ENCODE measurements at regions not wholly inside any gene's neighbourhood (a gene's known extent, or its start where the extent isn't known, plus 50 kb on each side); places are given as distances from the start of the nearest gene placed in this dataset.

GRCh38 chr3:43783987-43784639 is 93.4 kb downstream of the ABHD5 start:
- no peak overlapping the region for H2BK120ac ChIP-seq (ENCODE audit: low read depth, low read length)
- H2AK5ac ChIP-seq (ENCODE audit: low read depth, low read length), result no peak overlapping the region
- H3K79me1 ChIP-seq (ENCODE audit: low read depth, low read length), result no peaks in the 10 kb centered on the region
- H3K4ac ChIP-seq (ENCODE audit: low read length), result no peak overlapping the region
- no peak overlapping the region for H2BK12ac ChIP-seq (ENCODE audit: low read length)
- H3K18ac ChIP-seq (ENCODE audit: low read length), result no peak overlapping the region
- no peak overlapping the region for H2AFZ ChIP-seq (ENCODE audit: low read length)
- H3K4me3 ChIP-seq (ENCODE audit: low read length in 2 of 2), result peak overlapping the region in 1 of 2 donors; percentile 37
- DNase-seq (ENCODE audit: low spot score), result no peak
- H3K23ac ChIP-seq (ENCODE audit: low read depth, low read length, poor library complexity), result peak overlapping the region; percentile 27
- H3K27ac ChIP-seq (replicated peaks; ENCODE audit: low read length), result no peak overlapping the region
- H3K36me3 ChIP-seq (replicated peaks in 1 of 2; ENCODE audit: control insufficient read depth in 2 of 2, insufficient read depth in 2 of 2, low read length in 2 of 2), result no peaks in the 10 kb centered on the region
- no peak overlapping the region for H4K91ac ChIP-seq (ENCODE audit: low read depth, low read length, poor library complexity)
- no peaks in the 10 kb centered on the region for H3K9me3 ChIP-seq (replicated peaks in 1 of 2; ENCODE audit: control insufficient read depth in 2 of 2, insufficient read depth in 1 of 2, low read depth in 1 of 2, low read length in 2 of 2)
- H3K4me2 ChIP-seq (ENCODE audit: insufficient read depth, low read length, poor library complexity, severe bottlenecking), result no peak overlapping the region
- WGBS, 2 donors (ENCODE audit: extremely low coverage in 2 of 2, insufficient read length in 2 of 2, insufficient replicate concordance in 1 of 2), result no CpG with 5 or more reads among the region's 6 CpGs
- no peak overlapping the region for H3K14ac ChIP-seq (ENCODE audit: low read length)
- H2BK5ac ChIP-seq (ENCODE audit: low read length), result no peak overlapping the region
- peaks cover 0 to 3% (median 0%) of the 10 kb centered on the region in 3 experiments for H3K27me3 ChIP-seq (ENCODE audit: control insufficient read depth in 3 of 3, insufficient read depth in 3 of 3, low read depth in 1 of 3, low read length in 3 of 3)
- H2BK15ac ChIP-seq (ENCODE audit: low read length), result no peak overlapping the region
- no peak overlapping the region for H4K8ac ChIP-seq (ENCODE audit: low read depth, low read length)
- no peak overlapping the region for H3K9ac ChIP-seq (ENCODE audit: low read depth, low read length, poor library complexity)
- H3K4me1 ChIP-seq (ENCODE audit: control insufficient read depth in 2 of 2, insufficient read depth in 1 of 2, low read depth in 1 of 2, low read length in 2 of 2), result peaks cover 0 to 3% of the 10 kb centered on the region in 2 donors

DNA sequence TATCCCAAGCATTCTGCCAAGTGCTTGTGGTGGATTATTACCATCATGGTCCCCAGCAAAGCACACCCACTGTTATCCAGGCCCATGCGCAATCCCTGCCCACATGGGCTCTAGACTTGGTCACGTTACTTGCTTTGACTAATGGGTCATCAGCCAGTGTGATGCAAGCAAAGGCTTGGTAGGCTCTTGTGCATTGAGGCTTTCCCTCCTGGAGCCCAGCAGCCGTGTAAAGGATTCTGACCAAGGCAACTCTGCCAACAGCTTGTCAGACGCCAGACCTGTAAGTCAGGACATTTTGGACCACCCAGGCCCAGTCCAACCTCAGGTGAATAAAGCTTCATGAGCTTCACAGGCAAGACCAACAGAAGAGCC is 93.9 kb downstream of the ABHD5 start:
- Histone ChIP-seq H2BK5ac (ENCODE audit: low read length) (no peak overlapping the region), H3K18ac (ENCODE audit: low read length) (no peak overlapping the region), H2AK5ac (ENCODE audit: low read depth, low read length) (no peak overlapping the region), H3K9me3 (replicated peaks in 1 of 2; ENCODE audit: control insufficient read depth in 2 of 2, insufficient read depth in 1 of 2, low read depth in 1 of 2, low read length in 2 of 2) (no peaks in the 10 kb centered on the region), H4K91ac (ENCODE audit: low read depth, low read length, poor library complexity) (no peak overlapping the region), H3K23ac (ENCODE audit: low read depth, low read length, poor library complexity) (no peak overlapping the region), H3K14ac (ENCODE audit: low read length) (no peak overlapping the region), H2BK12ac (ENCODE audit: low read length) (no peak overlapping the region), H3K4me2 (ENCODE audit: insufficient read depth, low read length, poor library complexity, severe bottlenecking) (no peak overlapping the region), H3K4ac (ENCODE audit: low read length) (no peak overlapping the region), H3K27me3 (ENCODE audit: control insufficient read depth in 3 of 3, insufficient read depth in 3 of 3, low read depth in 1 of 3, low read length in 3 of 3) (peaks cover 0 to 3% (median 0%) of the 10 kb centered on the region in 3 experiments), H3K27ac (replicated peaks; ENCODE audit: low read length) (no peak overlapping the region), H3K4me1 (ENCODE audit: control insufficient read depth in 2 of 2, insufficient read depth in 1 of 2, low read depth in 1 of 2, low read length in 2 of 2) (peaks cover 0 to 3% of the 10 kb centered on the region in 2 donors), H2BK15ac (ENCODE audit: low read length) (no peak overlapping the region), H2BK120ac (ENCODE audit: low read depth, low read length) (no peak overlapping the region), H2AFZ (ENCODE audit: low read length) (no peak overlapping the region), H3K9ac (ENCODE audit: low read depth, low read length, poor library complexity) (no peak overlapping the region), H3K4me3 (ENCODE audit: low read length in 2 of 2) (no peak overlapping the region), H3K79me1 (ENCODE audit: low read depth, low read length) (no peaks in the 10 kb centered on the region), H3K36me3 (replicated peaks in 1 of 2; ENCODE audit: control insufficient read depth in 2 of 2, insufficient read depth in 2 of 2, low read length in 2 of 2) (no peaks in the 10 kb centered on the region), H4K8ac (ENCODE audit: low read depth, low read length) (no peak overlapping the region)
- WGBS, 2 donors (ENCODE audit: extremely low coverage in 2 of 2, insufficient read length in 2 of 2, insufficient replicate concordance in 1 of 2), result no CpG with 5 or more reads among the region's 4 CpGs
- no peak for DNase-seq (ENCODE audit: low spot score)

GRCh38 chr3:43785551-43785950 is 94.8 kb downstream of the ABHD5 start:
- Histone ChIP-seq H3K27ac (replicated peaks; ENCODE audit: low read length) (no peak overlapping the region), H3K4ac (ENCODE audit: low read length) (no peak overlapping the region), H4K8ac (ENCODE audit: low read depth, low read length) (no peak overlapping the region), H3K9ac (ENCODE audit: low read depth, low read length, poor library complexity) (no peak overlapping the region), H2BK12ac (ENCODE audit: low read length) (no peak overlapping the region), H3K14ac (ENCODE audit: low read length) (no peak overlapping the region), H4K91ac (ENCODE audit: low read depth, low read length, poor library complexity) (no peak overlapping the region), H3K36me3 (replicated peaks in 1 of 2; ENCODE audit: control insufficient read depth in 2 of 2, insufficient read depth in 2 of 2, low read length in 2 of 2) (no peaks in the 10 kb centered on the region), H3K4me1 (ENCODE audit: control insufficient read depth in 2 of 2, insufficient read depth in 1 of 2, low read depth in 1 of 2, low read length in 2 of 2) (peaks cover 0 to 3% of the 10 kb centered on the region in 2 donors), H3K23ac (ENCODE audit: low read depth, low read length, poor library complexity) (no peak overlapping the region), H2AFZ (ENCODE audit: low read length) (no peak overlapping the region), H3K79me1 (ENCODE audit: low read depth, low read length) (no peaks in the 10 kb centered on the region), H3K9me3 (replicated peaks in 1 of 2; ENCODE audit: control insufficient read depth in 2 of 2, insufficient read depth in 1 of 2, low read depth in 1 of 2, low read length in 2 of 2) (no peaks in the 10 kb centered on the region), H3K18ac (ENCODE audit: low read length) (no peak overlapping the region), H2BK120ac (ENCODE audit: low read depth, low read length) (no peak overlapping the region), H3K4me3 (ENCODE audit: low read length in 2 of 2) (no peak overlapping the region), H3K4me2 (ENCODE audit: insufficient read depth, low read length, poor library complexity, severe bottlenecking) (no peak overlapping the region), H2AK5ac (ENCODE audit: low read depth, low read length) (no peak overlapping the region), H2BK15ac (ENCODE audit: low read length) (no peak overlapping the region), H3K27me3 (ENCODE audit: control insufficient read depth in 3 of 3, insufficient read depth in 3 of 3, low read depth in 1 of 3, low read length in 3 of 3) (peaks cover 0 to 3% (median 0%) of the 10 kb centered on the region in 3 experiments), H2BK5ac (ENCODE audit: low read length) (no peak overlapping the region)
- no CpG with 5 or more reads among the region's 8 CpGs for WGBS, 2 donors (ENCODE audit: extremely low coverage in 2 of 2, insufficient read length in 2 of 2, insufficient replicate concordance in 1 of 2)
- DNase-seq (ENCODE audit: low spot score), result no peak

- Histone ChIP-seq H3K14ac (ENCODE audit: low read length) (no peak overlapping the region), H2AK5ac (ENCODE audit: low read depth, low read length) (no peak overlapping the region), H3K18ac (ENCODE audit: low read length) (no peak overlapping the region), H2BK5ac (ENCODE audit: low read length) (no peak overlapping the region), H3K23ac (ENCODE audit: low read depth, low read length, poor library complexity) (no peak overlapping the region), H3K79me1 (ENCODE audit: low read depth, low read length) (no peaks in the 10 kb centered on the region), H3K4ac (ENCODE audit: low read length) (no peak overlapping the region), H4K91ac (ENCODE audit: low read depth, low read length, poor library complexity) (no peak overlapping the region), H3K27me3 (ENCODE audit: control insufficient read depth in 3 of 3, insufficient read depth in 3 of 3, low read depth in 1 of 3, low read length in 3 of 3) (peaks cover 0 to 3% (median 0%) of the 10 kb centered on the region in 3 experiments), H2BK15ac (ENCODE audit: low read length) (no peak overlapping the region), H2BK12ac (ENCODE audit: low read length) (no peak overlapping the region), H2AFZ (ENCODE audit: low read length) (no peak overlapping the region), H3K9me3 (replicated peaks in 1 of 2; ENCODE audit: control insufficient read depth in 2 of 2, insufficient read depth in 1 of 2, low read depth in 1 of 2, low read length in 2 of 2) (no peaks in the 10 kb centered on the region), H3K9ac (ENCODE audit: low read depth, low read length, poor library complexity) (no peak overlapping the region), H4K8ac (ENCODE audit: low read depth, low read length) (no peak overlapping the region), H3K4me3 (ENCODE audit: low read length in 2 of 2) (no peak overlapping the region), H3K4me2 (ENCODE audit: insufficient read depth, low read length, poor library complexity, severe bottlenecking) (no peak overlapping the region), H3K36me3 (replicated peaks in 1 of 2; ENCODE audit: control insufficient read depth in 2 of 2, insufficient read depth in 2 of 2, low read length in 2 of 2) (no peaks in the 10 kb centered on the region), H3K4me1 (ENCODE audit: control insufficient read depth in 2 of 2, insufficient read depth in 1 of 2, low read depth in 1 of 2, low read length in 2 of 2) (peaks cover 0 to 3% of the 10 kb centered on the region in 2 donors), H2BK120ac (ENCODE audit: low read depth, low read length) (no peak overlapping the region), H3K27ac (replicated peaks; ENCODE audit: low read length) (no peak overlapping the region)
- no peak for DNase-seq (ENCODE audit: low spot score)
- no CpG with 5 or more reads among the region's 3 CpGs for WGBS, 2 donors (ENCODE audit: extremely low coverage in 2 of 2, insufficient read length in 2 of 2, insufficient replicate concordance in 1 of 2)
Measured at GRCh38 chr3:43786102-43786501, 95.4 kb downstream of the ABHD5 start.

Measured in neuronal stem cell (in vitro differentiated cells).